SK-N-SH treated with all-trans-retinoic acid at 6 μM for 48 hours (cell line): ENCODE measurements at regions not wholly inside any gene's neighbourhood (a gene's known extent, or its start where the extent isn't known, plus 50 kb on each side); places are given as distances from the start of the nearest gene placed in this dataset.

ENCODE experiments used
- BACH2 ChIP-seq: fragments of 250-450 bp; sonication (Bioruptor Pico); IDR thresholded peaks from 2 replicates; pipeline ENCODE4 v1.9.0; 2021; ENCODE audit warnings: mild to moderate bottlenecking, borderline replicate concordance
- ZFP3 ChIP-seq: fragments of 250-450 bp; sonication (Bioruptor Pico); IDR thresholded peaks from 2 replicates; pipeline ENCODE4 v1.5.0; 2020; ENCODE audit warnings: mild to moderate bottlenecking, moderate library complexity
- ZNF70 ChIP-seq: fragments of 450-650 bp; formaldehyde crosslinking; IDR thresholded peaks from 2 replicates; pipeline ENCODE4 v1.5.0; 2020; ENCODE audit warnings: mild to moderate bottlenecking, moderate library complexity

GRCh38 chr16:54685682-54686081 lies 245.0 kb upstream of the IRX5 start:
- TF ChIP-seq ZFP3 (no peak), BACH2 (CRISPR knock-in tag) (no peak), ZNF70 (no peak)
